CD1c-positive myeloid dendritic cell (primary cell): ENCODE measurements at regions not wholly inside any gene's neighbourhood (a gene's known extent, or its start where the extent isn't known, plus 50 kb on each side); places are given as distances from the start of the nearest gene placed in this dataset.

Source experiments
- DNase-seq: peaks from one replicate; pipeline ENCODE4 v3.0.0-alpha.2; 2016; ENCODE audit errors: extremely low spot score

- DNase-seq = no peak
Observed at GRCh38 chr5:4065472-4066320, 470.1 kb downstream of the IRX1 start.

GRCh38 chr5:4068171-4068570 lies 472.5 kb downstream of the IRX1 start:
- no peak for DNase-seq

GRCh38 chr5:4078544-4078943 lies 482.9 kb downstream of the IRX1 start:
- no peak for DNase-seq

- DNase-seq = no peak
Observed at GRCh38 chr5:4079831-4080230, 484.2 kb downstream of the IRX1 start.

DNA sequence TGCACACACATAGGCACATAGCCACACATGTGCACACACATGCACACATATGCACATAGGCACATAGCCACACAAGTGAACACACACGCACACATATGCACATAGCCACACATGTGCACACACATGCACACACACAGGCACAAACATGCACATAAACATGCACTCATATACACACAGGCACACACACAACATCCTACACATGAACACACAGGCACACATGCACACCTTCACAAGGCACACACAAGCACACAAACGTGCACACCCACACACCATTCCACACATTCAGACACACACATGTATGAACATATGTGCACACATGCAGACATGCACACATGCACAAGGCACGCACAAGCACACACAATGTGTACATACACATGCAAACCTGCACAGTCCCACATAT lies 484.7 kb downstream of the IRX1 start:
- DNase-seq = no peak

DNA sequence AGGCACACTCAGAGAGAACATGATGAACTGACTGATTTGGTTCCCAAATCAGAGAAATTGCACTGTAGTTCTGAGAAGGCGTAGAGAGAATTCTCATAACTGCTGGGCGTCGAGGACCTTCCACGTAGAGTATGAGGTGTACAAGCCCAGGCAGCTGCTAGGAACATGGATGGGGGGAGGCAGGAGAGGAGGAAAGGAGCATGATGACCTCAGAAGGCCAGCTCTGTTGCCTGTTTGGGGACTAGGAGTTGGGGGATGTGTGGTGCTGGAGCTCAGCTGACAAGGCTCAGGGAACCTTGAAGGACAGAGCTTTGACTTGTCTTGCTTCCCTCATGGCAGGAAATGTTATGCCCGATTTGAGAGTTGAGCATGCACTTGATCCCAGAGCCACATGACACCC lies 485.4 kb downstream of the IRX1 start:
- no peak for DNase-seq

DNA sequence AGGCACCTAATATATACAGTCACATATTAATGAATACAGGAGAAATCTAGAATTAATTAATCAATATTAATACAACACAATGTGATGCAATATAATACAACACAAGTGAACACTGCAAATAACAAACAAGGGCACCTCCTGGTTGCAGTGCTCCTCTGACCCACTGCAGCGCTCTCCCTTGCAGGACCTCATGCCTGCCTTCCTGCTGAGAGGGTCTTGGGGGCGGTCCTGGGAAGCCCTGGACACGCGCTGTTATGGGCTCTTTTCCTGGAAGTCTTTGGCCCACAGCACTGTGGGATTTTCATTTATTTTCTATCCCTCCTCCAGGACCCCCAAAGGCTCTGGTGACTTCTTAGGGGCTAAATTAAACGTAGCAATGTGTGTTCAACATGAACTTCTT lies 485.8 kb downstream of the IRX1 start:
- no peak for DNase-seq

GRCh38 chr5:4082966-4083564 lies 487.4 kb downstream of the IRX1 start:
- no peak for DNase-seq

DNA sequence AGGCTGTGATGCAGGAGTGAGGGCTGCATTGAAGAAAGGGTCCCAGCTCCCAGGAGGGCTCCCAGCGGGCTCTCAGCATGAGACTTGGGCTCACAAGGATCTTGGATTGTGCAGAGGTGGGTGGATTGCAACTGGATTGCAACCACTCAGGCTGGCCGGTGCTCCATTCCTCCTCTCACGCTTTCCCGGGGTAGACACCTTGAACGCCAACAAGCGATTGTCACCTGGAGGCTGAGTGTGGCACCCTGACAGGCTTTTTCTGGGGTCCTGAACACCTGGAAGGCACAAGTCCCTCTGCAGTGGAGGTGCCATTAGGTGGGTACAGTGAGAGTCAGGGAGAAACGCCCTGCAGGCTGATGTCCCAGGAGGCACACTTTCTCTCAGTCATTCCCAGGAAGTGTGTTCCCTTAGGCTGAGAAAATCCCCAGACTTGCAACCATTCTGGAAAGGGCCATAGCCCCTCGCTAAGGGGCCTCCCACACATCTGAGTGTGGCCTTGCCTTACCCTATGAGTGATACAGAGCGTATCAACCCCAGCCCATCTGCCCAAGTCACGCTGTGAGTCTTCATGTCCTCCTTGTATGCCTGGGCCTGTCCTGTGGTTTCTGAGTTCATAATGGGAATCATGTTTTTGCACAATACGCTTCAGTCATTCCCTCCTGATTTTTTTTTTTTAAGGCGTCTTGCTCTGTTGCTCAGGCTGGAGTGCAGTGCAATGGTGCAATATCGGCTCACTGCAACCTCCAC lies 488.1 kb downstream of the IRX1 start:
- DNase-seq = no peak

- no peak for DNase-seq
Observed at GRCh38 chr5:4086081-4086480, 490.4 kb downstream of the IRX1 start.

GRCh38 chr5:4087110-4087509 lies 491.5 kb downstream of the IRX1 start:
- no peak for DNase-seq

DNA sequence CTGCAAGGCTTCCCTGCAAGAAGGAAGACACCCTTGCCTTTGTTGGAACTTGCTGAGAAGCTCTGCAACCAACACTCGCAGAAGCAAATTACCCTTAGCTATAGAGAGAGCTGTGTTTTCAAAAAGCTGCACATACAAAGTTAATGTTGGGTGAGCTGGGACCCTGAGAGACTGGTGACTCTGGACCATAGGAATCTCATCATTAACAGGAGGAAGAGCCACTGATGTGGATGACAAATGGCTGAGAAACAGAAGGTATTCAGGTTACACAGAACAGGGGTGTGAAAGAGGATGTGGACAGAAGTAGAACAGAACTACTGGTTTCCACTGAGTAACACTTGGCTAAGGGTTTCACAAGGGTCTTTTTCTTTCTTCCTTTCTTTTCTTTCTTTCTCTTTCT lies 493.5 kb downstream of the IRX1 start:
- no peak for DNase-seq

DNA sequence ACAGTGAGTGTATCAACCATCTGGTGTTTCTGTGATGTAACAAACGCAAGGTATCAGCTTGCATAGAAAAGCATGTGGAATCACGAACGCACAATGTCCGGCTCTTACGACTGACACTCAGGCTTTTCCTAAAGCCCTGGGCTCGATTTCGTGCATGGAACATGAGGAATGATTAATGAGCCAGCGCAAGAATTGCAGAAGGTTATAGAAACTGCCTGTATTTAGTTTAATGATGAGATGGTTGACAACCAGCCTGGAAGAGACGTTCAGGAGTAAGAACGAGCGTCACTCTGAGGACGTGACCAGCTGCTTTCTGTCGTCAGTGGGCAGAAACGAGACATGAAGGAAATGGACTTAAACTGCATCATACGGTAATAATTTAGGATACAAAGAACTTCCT lies 497.6 kb downstream of the IRX1 start:
- DNase-seq = no peak

DNA sequence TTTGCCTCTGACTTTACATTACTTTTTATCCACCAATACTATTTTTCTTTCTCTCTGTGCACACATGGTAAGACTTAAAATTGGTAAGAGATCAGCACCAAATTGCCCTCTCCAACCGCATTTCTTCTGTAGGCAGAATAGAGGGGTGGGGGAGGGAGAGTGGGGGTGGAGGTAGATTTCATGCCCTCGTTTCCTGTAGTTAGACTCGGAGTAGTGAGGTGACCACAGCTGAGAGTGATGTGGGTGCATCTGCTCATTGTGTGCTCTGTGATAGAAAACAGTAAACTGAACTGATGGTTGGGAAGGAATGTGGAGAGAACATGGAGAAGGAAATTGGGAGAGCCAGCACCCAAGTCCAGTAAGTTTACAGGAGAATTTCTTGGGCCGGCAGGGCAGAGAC lies 498.3 kb downstream of the IRX1 start:
- no peak for DNase-seq

- DNase-seq = no peak
Observed at GRCh38 chr5:4095918-4096630, 500.4 kb downstream of the IRX1 start.

- DNase-seq = no peak
Observed at GRCh38 chr5:4097199-4097598, 501.6 kb downstream of the IRX1 start.

GRCh38 chr5:4098226-4098625 lies 502.6 kb downstream of the IRX1 start:
- DNase-seq = no peak

- DNase-seq = no peak
Observed at GRCh38 chr5:4099386-4099785, 503.8 kb downstream of the IRX1 start.

DNA sequence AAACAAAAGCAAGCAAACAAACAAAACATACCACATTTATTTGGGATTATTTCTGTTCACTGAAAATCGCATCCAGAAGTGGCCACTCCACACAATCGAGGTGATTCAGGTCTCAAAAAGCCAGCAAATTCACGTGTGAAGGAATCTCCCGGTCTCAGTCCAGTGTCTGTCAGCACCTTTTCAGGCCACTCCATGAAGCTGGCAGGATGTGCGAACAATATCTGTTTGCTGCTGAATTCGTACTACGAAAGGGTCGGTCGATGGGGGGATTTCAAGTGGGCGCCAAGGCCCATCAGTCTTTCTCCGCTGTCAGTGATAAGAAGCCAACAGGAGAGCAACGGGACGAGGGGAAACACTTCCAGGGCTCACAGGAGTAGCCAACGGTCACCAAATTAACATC lies 505.1 kb downstream of the IRX1 start:
- no peak for DNase-seq

GRCh38 chr5:4101189-4101588 lies 505.6 kb downstream of the IRX1 start:
- no peak for DNase-seq

DNA sequence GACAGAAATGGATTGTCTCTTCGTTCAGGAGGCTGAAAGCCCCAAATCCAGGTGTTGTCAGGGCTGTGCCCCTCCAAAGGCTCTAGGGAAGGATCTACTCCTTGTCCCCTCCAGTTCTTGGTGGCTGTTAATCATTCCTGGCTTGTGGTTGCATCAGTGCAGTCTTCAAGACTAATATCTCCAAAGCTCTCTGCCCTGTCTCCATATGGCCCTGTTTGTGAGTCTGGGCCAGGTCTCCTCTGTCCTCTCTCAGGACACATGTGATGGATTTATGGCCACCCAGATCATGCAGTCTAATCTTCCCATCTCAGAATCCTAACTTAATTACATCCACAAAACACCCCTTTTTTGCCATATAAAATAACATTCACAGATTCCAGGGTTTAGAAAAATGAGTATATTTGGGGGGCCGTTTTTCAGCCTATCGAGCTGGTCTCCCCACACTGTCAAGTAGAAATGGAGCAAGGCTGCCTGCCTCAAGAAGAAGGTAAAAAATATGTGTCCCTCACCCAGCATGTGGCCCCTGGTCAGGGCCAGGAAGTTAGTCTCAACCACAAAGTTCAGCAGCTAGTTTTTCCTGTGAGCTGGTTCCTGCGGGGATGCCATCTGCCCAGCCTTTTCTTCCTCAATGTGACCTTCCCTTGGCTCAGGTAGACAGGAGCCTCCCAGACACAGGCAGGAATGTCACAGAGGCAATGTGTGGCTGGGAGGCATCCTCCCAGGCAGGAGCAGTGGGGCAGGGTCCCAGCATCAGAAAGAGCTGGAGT lies 509.4 kb downstream of the IRX1 start:
- no peak for DNase-seq

DNA sequence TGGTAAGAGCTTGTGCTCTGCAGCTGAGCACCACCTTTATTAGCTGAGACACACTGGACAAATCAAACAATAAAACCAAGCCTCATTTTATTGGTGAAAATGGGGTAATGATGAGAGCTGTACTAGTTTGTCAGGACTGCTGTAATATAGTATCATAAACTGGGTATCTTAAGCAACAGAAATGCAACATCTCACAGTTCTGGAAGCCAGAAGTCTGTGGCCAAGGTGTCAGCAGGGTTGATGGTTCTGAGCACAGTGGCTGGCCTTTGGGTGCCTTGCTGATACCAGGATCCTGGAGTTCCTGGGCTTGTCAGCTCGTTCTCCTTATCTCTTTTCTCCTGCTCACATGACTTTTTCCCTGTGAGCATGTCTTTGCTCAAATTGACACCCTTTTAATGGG lies 513.1 kb downstream of the IRX1 start:
- DNase-seq = no peak
